Left kidney (tissue), 1 donor: ENCODE measurements at regions not wholly inside any gene's neighbourhood (a gene's known extent, or its start where the extent isn't known, plus 50 kb on each side); places are given as distances from the start of the nearest gene placed in this dataset.

Experiments used
- DNase-seq: peaks from one replicate; pipeline ENCODE4 v3.0.0-alpha.2; 2013

GRCh38 chr14:100467046-100467750, 120.0 kb downstream of the BEGAIN start:
- no peak for DNase-seq

GRCh38 chr14:100467939-100468338, 119.3 kb downstream of the BEGAIN start:
- no peak for DNase-seq

DNA sequence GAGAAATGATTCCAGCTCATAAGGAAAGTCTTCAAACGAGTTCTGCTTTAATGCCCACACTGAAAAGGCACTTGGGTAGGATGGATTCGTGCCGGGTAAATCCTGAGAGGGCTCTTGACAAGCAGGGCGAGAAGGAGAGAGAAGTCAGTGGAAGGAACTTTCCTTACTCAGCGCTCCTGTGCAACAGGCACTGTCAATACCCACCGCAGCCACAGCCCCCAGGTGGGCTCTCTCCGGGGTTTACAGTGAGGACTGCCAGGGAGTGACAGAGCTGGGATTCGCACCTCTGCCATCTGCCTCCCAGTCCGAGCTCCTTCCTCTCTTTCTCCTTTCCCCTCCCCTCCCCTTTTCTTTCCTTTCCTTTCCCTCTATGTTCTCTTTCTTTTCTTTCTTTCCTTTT, 118.7 kb downstream of the BEGAIN start:
- no peak for DNase-seq

GRCh38 chr14:100469632-100470522, 117.3 kb downstream of the BEGAIN start:
- DNase-seq = no peak

- DNase-seq = no peak
Observed at GRCh38 chr14:100470523-100470897, 116.7 kb downstream of the BEGAIN start.

DNA sequence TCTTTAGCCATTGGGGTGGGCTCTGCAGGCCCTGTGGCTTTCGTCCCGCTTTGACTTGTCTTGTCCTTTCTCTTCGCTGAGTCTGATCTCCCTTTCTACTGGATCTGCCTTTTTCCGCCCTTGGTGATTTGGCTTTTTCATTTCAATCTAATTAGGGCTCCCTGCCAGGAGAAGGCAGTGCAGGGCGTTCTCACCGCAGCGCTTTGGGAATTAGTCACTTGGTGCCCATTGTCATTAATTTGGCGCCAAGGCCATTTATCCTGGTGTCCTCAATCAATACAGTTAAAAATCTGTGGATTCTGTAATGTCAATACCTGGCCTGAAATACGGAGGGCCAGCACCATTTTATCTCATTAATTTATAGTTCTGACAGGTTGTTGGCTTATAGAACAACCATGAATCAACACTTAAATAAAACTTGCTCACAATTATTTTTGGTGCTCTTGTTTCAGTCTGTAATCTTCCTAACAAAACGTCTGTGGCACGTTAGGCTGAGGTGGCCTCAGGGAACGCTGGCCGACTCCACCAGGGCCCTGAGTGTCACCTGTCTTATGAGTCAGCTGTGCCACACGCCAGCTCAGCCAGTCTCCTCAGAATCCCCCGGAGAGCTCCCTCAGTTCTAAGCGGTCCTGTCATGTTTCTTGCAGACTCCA, 115.7 kb downstream of the BEGAIN start:
- DNase-seq = no peak

GRCh38 chr14:100472094-100472455, 115.1 kb downstream of the BEGAIN start:
- DNase-seq = no peak

DNA sequence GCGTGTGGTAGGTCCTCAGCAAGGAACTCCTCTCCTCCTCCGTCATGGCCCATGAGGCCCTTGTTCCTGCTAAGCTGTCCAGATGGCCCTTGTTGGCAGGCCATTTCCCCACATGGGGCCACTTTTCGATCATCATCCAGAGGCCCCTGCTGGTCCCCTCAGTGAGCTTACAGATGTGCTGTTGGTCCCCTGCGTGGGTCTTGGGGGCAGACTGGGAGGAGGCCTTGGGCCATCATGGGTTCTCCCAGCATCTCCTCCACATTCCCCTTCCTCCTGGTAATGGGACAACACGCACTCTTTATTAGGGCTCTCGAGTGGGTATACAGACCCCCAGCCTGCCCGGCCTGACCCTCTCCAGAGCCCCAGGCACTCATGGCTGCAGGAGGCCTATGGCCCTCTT, 114.7 kb downstream of the BEGAIN start:
- no peak for DNase-seq

- no peak for DNase-seq
Observed at GRCh38 chr14:100473249-100473648, 114.0 kb downstream of the BEGAIN start.

DNA sequence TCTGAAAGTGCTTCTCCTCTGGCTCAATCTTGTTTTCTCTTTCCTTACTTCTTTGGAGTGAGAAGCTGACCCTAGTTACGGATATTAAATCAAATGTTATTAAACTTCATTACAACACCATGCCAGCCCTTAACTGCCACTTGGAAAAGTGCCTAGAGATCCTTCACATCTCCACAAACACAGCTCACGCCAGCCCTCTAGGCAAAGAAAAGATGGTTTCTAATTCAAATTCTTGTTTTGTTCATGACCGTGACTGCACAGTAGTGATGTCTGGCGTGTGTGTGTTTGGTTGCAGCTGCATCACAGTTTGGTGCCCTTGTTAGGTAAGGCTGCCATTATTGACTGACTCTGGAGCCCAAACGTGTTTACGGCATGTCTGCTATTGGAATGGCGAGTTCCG, 113.0 kb downstream of the BEGAIN start:
- no peak for DNase-seq

- no peak for DNase-seq
Observed at GRCh38 chr14:100475268-100475667, 111.9 kb downstream of the BEGAIN start.

DNA sequence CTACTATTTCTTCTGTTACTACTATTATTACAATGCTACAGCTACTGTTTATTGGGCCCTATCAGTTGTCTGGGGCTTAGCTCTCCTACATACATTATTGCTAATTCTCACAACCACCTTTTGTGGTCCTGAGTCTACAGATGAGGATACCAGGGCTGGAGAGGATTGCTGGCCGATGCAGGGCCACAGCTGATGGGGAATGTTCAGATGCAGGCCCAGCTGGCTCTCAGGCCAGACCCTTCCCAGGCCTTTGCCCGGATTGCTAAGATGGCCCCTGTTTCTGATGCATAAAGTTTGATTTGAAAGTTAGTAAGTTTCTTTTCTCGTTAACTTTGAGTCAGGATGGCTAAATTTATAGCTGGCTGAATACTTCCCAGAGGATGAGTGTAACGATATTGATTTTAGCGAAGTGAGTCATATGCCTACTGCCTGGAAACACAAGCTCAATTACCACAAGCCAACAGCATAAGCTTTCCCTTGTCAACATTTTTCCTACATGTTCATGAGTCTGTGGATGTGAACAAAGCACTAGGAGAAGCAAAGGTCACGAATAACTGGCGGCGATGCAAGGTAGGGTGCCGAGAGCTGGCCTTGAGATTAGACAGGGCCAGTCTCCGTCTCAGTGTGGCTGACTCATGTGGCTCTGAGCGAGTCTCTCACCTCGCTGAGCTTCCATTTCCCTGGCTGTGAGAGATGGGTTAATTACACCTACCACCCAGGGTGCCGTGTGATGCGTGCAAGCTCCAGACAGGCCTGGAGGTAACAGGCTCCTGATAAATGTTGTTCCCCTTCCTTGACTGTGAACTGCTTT, 111.0 kb downstream of the BEGAIN start:
- no peak for DNase-seq

DNA sequence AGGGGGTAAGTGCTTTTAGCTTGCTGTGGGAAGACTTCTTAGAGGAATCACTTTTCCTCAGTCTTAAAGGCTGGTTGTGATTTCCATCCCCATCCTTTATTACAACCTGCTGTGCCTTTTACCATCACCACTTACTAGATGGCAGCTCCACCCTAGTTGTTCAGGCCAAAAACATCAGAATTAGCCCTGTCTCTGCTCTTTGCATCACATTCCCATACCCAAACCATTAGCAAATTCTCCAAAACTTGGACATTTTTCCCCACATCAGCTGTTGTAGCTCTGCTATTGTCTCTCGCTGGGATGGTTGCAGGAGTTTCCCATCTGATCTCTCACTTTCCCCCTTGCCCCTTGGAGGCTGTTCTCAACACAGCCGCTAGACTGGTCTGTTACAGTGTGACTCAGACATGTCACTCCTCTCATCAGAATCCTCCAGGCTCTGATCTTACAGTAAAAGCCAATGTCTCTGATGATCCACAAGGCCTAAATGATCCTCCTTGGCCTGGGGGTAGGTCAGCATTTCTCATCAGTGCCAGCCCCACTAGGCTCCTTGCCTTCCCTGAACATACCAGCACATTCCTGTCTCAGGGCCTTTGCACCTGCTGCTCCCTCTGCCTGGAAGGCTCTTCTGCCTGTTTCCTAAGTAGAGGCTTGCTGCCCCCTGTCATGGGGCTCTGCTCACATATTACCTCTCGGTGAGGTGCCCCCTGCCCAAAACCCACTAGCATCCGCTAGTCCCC, 102.5 kb downstream of the BEGAIN start:
- no peak for DNase-seq

- DNase-seq = peak; percentile 91
Observed at GRCh38 chr14:100486025-100486828, 101.0 kb downstream of the BEGAIN start.
